Right ventricle myocardium inferior (tissue), 1 donor: ENCODE measurements at regions not wholly inside any gene's neighbourhood (a gene's known extent, or its start where the extent isn't known, plus 50 kb on each side); places are given as distances from the start of the nearest gene placed in this dataset.

ENCODE experiments used
- ATAC-seq: fragments of 200-7000 bp; cut with Tn5 transposase; one replicate; pipeline ENCODE4 v1.9.1; 2020; ENCODE audit warnings: mild to moderate bottlenecking, moderate library complexity
- DNase-seq: peaks from one replicate; pipeline ENCODE4 v3.0.0; 2021; ENCODE audit errors: missing footprints
- intact Hi-C: fragments of 100-400 bp; cut with DNase I; formaldehyde crosslinking; loops from one replicate; pipeline ENCODE4 v1.11.0; 2022
- donor health status: DM: no; HTN: yes; CAD: no; lungs with severe emphysema.

- ATAC-seq, result no peak
- intact Hi-C loops, result no loop called here
- DNase-seq, result no peak
Observed at GRCh38 chr18:31213641-31214040, 51.0 kb upstream of the DSC1 start.

GRCh38 chr18:31217038-31217849 is 54.6 kb upstream of the DSC1 start:
- DNase-seq (no peak), ATAC-seq (no peak)
- intact Hi-C loops, result no loop called here

GRCh38 chr18:31218671-31219383 is 56.2 kb upstream of the DSC1 start:
- intact Hi-C loops, result no loop called here
- DNase-seq (no peak), ATAC-seq (no peak)

GRCh38 chr18:31219395-31219794 is 56.7 kb upstream of the DSC1 start:
- DNase-seq (no peak), ATAC-seq (no peak)
- intact Hi-C loops, result no loop called here

- intact Hi-C loops, result no loop called here
- DNase-seq, result no peak
- ATAC-seq, result no peak
Observed at GRCh38 chr18:31223371-31223770, 60.7 kb upstream of the DSC1 start.

GRCh38 chr18:31225668-31226067 is 63.0 kb upstream of the DSC1 start:
- ATAC-seq, result peak; percentile 93
- intact Hi-C loops, result loop anchor here (2.0 to 5.0 kb wide), 2 partner anchors 33 to 125 kb away; no protein-coding TSS in a partner anchor
- DNase-seq, result peak; percentile 78

GRCh38 chr18:31227497-31228229 is 65.0 kb upstream of the DSC1 start:
- intact Hi-C loops, result loop anchor here (2.0 to 5.0 kb wide), 2 partner anchors 35 to 127 kb away; no protein-coding TSS in a partner anchor
- ATAC-seq (peak; percentile 66), DNase-seq (no peak)

GRCh38 chr18:31229829-31230228 is 67.2 kb upstream of the DSC1 start:
- ATAC-seq, result no peak
- intact Hi-C loops, result loop anchor here (5.0 kb wide), 1 partner anchor 38 kb away; no protein-coding TSS in a partner anchor
- no peak for DNase-seq

GRCh38 chr18:31230495-31230894 is 67.8 kb upstream of the DSC1 start:
- no peak for ATAC-seq
- intact Hi-C loops, result no loop called here

GRCh38 chr18:31232013-31232412 is 69.4 kb upstream of the DSC1 start:
- intact Hi-C loops, result no loop called here
- no peak for ATAC-seq

More at GRCh38 chr18:31230495-31230894, 67.8 kb upstream of the DSC1 start:
- DNase-seq, result no peak

GRCh38 chr18:31232775-31233424 is 70.2 kb upstream of the DSC1 start:
- intact Hi-C loops, result no loop called here
- DNase-seq (no peak), ATAC-seq (no peak)

More at GRCh38 chr18:31232013-31232412, 69.4 kb upstream of the DSC1 start:
- no peak for DNase-seq

- intact Hi-C loops, result no loop called here
- ATAC-seq (peak; percentile 92), DNase-seq (no peak)
Observed at GRCh38 chr18:31233621-31234275, 71.1 kb upstream of the DSC1 start.

GRCh38 chr18:31235856-31236255 is 73.2 kb upstream of the DSC1 start:
- ATAC-seq, result no peak
- DNase-seq, result no peak
- intact Hi-C loops, result no loop called here

- DNase-seq (no peak), ATAC-seq (no peak)
- intact Hi-C loops, result no loop called here
Observed at GRCh38 chr18:31237142-31237541, 74.5 kb upstream of the DSC1 start.

- no peak for ATAC-seq
- intact Hi-C loops, result no loop called here
- DNase-seq, result no peak
Observed at GRCh38 chr18:31241425-31241824, 76.5 kb upstream of the DSG1 start.

GRCh38 chr18:31241900-31242409 is 76.0 kb upstream of the DSG1 start:
- intact Hi-C loops, result no loop called here
- DNase-seq (no peak), ATAC-seq (no peak)

GRCh38 chr18:31243740-31244512 is 74.0 kb upstream of the DSG1 start:
- intact Hi-C loops, result no loop called here
- no peak for DNase-seq
- peak; percentile 29 for ATAC-seq
